Tibial nerve (tissue), 4 donors: ENCODE measurements at regions not wholly inside any gene's neighbourhood (a gene's known extent, or its start where the extent isn't known, plus 50 kb on each side); places are given as distances from the start of the nearest gene placed in this dataset.

Experiments used
- DNase-seq, 2 donors: peaks; one replicate each; pipeline ENCODE4 v3.0.0-alpha.2; 2019; ENCODE audit warnings: low spot score in 2 of 2
- H3K27ac ChIP-seq, 4 donors: fragments of 200-600 bp; sonication (generic) in 3 of 4; one replicate each; pipeline ENCODE4 v1.5.1; 2017 to 2019; ENCODE audit warnings: mild to moderate bottlenecking in 1 of 4
- H3K27me3 ChIP-seq, 2 donors: fragments of 200-600 bp; sonication (generic) in 1 of 2; one replicate each; pipeline versions ENCODE4 v1.5.1 to v1.6.0; 2017 to 2019
- H3K36me3 ChIP-seq, 3 donors: fragments of 200-600 bp; sonication (generic); one replicate each; pipeline ENCODE4 v1.5.1; 2018 to 2019
- H3K4me1 ChIP-seq, 4 donors: fragments of 200-600 bp; sonication (generic) in 3 of 4; one replicate each; pipeline ENCODE4 v1.5.1; 2017 to 2019
- H3K4me3 ChIP-seq, 4 donors: fragments of 200-600 bp; sonication (generic) in 3 of 4; one replicate each; pipeline ENCODE4 v1.5.1; 2017 to 2019; ENCODE audit warnings: mild to moderate bottlenecking in 1 of 4, moderate library complexity in 1 of 4
- H3K9me3 ChIP-seq, 4 donors: fragments of 200-600 bp; sonication (generic) in 3 of 4; one replicate each; pipeline ENCODE4 v1.5.1; 2017 to 2019
- CTCF ChIP-seq, 5 experiments: fragments of 200-600 bp in 3 of 5; fragments of 450-650 bp in 2 of 5; sonication (generic) in 3 of 5; IDR thresholded peaks; one replicate each; pipeline ENCODE4 v1.5.1; 2016 to 2019; ENCODE audit warnings: antibody characterized with exemption in 5 of 5, mild to moderate bottlenecking in 3 of 5, moderate library complexity in 2 of 5
- EP300 ChIP-seq, 2 donors: sonication (generic); formaldehyde crosslinking; IDR thresholded peaks; one replicate each; pipeline ENCODE4 v1.6.1; 2017; ENCODE audit warnings: antibody characterized with exemption in 2 of 2, mild to moderate bottlenecking in 1 of 2
- POLR2A ChIP-seq, 2 donors: fragments of 450-650 bp; IDR thresholded peaks; one replicate each; pipeline ENCODE4 v1.6.1; 2017; ENCODE audit warnings: antibody characterized with exemption in 2 of 2, mild to moderate bottlenecking in 2 of 2, moderate library complexity in 2 of 2
- WGBS, 2 donors: methylation state at CpG; one replicate each; pipeline ENCODE4 v1.1.5; 2018; 5-methylcytosine and 5-hydroxymethylcytosine counted together

DNA sequence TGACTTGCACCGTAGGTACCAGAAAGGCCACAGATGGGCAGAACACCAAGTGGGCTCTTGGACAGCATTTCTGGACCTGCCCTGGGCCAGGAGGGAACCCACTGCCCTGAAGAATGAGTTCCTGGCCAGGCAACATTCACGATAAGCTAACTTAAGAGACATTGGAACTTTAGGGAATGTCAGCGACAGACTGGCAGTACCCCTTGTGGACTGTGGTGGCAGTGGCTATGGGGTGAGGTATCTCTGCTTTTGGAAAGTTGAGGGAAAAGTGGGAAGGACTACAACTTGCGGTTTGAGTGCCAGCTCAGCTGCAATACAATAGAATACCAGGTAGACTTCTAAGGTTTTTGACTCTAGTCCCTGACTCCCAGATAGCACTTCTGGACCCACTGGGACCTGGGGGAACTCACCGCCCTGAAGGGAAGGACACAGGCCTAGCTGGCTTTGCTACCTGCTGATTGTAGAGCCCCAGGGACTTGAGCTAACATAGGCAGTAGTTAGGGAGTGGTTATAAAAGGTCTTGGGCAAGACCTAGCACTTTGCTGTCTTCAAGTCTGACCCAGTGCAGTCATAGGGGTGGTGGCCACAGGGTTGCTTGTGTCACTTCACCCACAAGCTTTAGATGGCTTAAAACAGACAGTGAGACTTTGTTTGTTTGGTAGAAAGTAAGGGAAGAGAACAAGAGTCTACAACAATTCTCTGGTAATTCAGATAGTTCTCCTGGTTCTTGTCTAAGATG lies 617.6 kb downstream of the COL12A1 start:
- TF ChIP-seq CTCF (IDR thresholded peaks at IDR 0.05) = no peak
- no peak for TF ChIP-seq POLR2A (IDR thresholded peaks at IDR 0.05)
- no peak for TF ChIP-seq EP300 (IDR thresholded peaks at IDR 0.05)
- DNase-seq = no peak
- Histone ChIP-seq H3K27ac (no peak overlapping the region), H3K36me3 (no peaks in the 10 kb centered on the region), H3K9me3 (peaks cover 0 to 7% (median 3%) of the 10 kb centered on the region in 4 donors), H3K4me3 (no peak overlapping the region), H3K4me1 (peaks cover 0 to 8% (median 0%) of the 10 kb centered on the region in 4 donors), H3K27me3 (no peaks in the 10 kb centered on the region)
- WGBS, 2 donors = 95% methylated on average over 5 of the region's 5 CpGs

GRCh38 chr6:74587386-74587785 lies 618.5 kb downstream of the COL12A1 start:
- H3K27me3 ChIP-seq = no peaks in the 10 kb centered on the region
- DNase-seq = no peak
- no peak overlapping the region for H3K27ac ChIP-seq
- H3K4me3 ChIP-seq = no peak overlapping the region
- 100% methylated on average over 2 of the region's 2 CpGs for WGBS, 2 donors
- peaks cover 0 to 8% (median 0%) of the 10 kb centered on the region in 4 donors for H3K4me1 ChIP-seq
- TF ChIP-seq CTCF (IDR thresholded peaks at IDR 0.05) (no peak), EP300 (IDR thresholded peaks at IDR 0.05) (no peak), POLR2A (IDR thresholded peaks at IDR 0.05) (no peak)
- no peaks in the 10 kb centered on the region for H3K36me3 ChIP-seq
- peaks cover 0 to 7% (median 3%) of the 10 kb centered on the region in 4 donors for H3K9me3 ChIP-seq

DNA sequence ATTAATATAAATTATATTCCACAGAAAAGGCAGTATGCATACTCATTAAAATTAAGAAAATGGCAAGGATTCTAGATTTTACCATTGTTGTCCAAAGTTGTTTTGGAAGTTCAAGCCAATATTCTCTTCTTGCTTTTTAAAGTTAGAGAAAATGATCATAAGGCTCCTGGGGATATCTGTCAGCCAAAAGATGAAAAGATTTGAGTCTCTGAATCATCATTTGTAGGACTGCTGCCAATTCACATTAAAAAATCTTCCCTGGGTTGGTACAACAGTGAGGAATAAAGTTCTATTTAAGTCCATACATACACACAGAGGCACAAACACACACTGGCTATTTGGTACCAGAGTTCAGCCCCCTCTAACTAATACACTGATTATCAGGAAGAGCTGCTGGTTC lies 620.1 kb downstream of the COL12A1 start:
- no peaks in the 10 kb centered on the region for H3K27me3 ChIP-seq
- TF ChIP-seq EP300 (IDR thresholded peaks at IDR 0.05) (no peak), CTCF (IDR thresholded peaks at IDR 0.05) (no peak), POLR2A (IDR thresholded peaks at IDR 0.05) (no peak)
- H3K36me3 ChIP-seq = no peaks in the 10 kb centered on the region

DNA sequence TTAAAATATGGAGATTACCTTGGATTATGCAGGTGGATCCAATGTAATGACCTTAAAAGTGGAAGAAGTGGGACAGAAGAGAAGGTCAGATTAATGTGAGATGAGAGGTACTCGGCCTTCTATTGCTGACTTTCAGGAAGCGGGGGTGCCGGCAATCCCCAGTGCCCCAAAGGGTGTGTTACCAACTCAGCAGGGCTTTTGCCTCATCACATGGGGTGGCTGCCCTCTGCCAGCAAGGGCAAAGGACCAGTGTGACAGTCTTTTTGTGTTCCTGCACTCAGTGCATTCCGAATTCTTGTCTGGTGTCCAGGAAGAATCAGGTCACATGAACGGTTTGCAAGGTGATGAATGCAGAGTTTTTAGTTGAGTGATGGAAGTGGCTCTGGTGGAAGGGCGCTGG lies 624.2 kb downstream of the COL12A1 start:
- 88 to 91% methylated on average over 6 of the region's 6 CpGs for WGBS, 2 donors
- Histone ChIP-seq H3K9me3 (no peaks in the 10 kb centered on the region), H3K4me1 (peaks cover 0 to 9% (median 4%) of the 10 kb centered on the region in 4 donors), H3K36me3 (no peaks in the 10 kb centered on the region), H3K4me3 (no peak overlapping the region), H3K27ac (no peak overlapping the region), H3K27me3 (no peaks in the 10 kb centered on the region)
- no peak for DNase-seq
- no peak for TF ChIP-seq CTCF (IDR thresholded peaks at IDR 0.05)
- no peak for TF ChIP-seq POLR2A (IDR thresholded peaks at IDR 0.05)
- TF ChIP-seq EP300 (IDR thresholded peaks at IDR 0.05) = no peak

More for the DNA sequence above, 620.1 kb downstream of the COL12A1 start:
- Histone ChIP-seq H3K4me3 (no peak overlapping the region), H3K9me3 (no peaks in the 10 kb centered on the region), H3K27ac (no peak overlapping the region), H3K4me1 (peaks cover 0 to 8% (median 0%) of the 10 kb centered on the region in 4 donors)
- no peak for DNase-seq

GRCh38 chr6:74579794-74580193 lies 626.1 kb downstream of the COL12A1 start:
- no peaks in the 10 kb centered on the region for H3K36me3 ChIP-seq
- H3K4me1 ChIP-seq = peaks cover 0 to 9% (median 0%) of the 10 kb centered on the region in 4 donors
- no peak overlapping the region for H3K27ac ChIP-seq
- H3K4me3 ChIP-seq = no peak overlapping the region
- TF ChIP-seq CTCF (IDR thresholded peaks at IDR 0.05) (no peak), POLR2A (IDR thresholded peaks at IDR 0.05) (no peak), EP300 (IDR thresholded peaks at IDR 0.05) (no peak)
- no peaks in the 10 kb centered on the region for H3K9me3 ChIP-seq
- H3K27me3 ChIP-seq = no peaks in the 10 kb centered on the region
- DNase-seq = no peak
- WGBS, 2 donors = 87% methylated on average over 3 of the region's 3 CpGs
